ENCODE measurements at regions not wholly inside any gene's neighbourhood (a gene's known extent, or its start where the extent isn't known, plus 50 kb on each side); places are given as distances from the start of the nearest gene placed in this dataset.

DNA sequence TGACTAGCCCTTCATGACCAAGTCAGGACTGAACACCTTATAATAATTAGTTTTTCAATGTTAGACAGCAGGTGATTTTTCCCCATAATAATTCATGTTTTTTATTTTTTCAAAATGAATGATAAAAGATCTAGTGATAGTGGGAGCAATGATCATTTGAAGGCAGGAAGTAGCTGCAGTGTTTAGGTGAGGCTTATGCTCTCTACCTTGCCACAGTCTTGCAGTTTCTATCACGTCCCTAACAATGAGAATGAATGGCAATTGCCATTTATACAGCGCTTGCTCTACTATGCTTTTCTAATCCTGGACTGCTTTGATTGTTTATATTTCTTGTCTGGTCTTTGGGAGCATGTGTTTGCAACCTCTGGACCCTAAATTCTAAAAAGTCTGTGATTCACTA is 367.8 kb upstream of the RIOK2 start:
- Histone ChIP-seq H3K4me1 (ENCODE audit: control insufficient read depth, insufficient read depth, low read length) (peaks cover 8% of the 10 kb centered on the region; the same call in 1 of the 2 replicates), H4K5ac (ENCODE audit: low read depth, low read length) (no peak overlapping the region), H2BK15ac (ENCODE audit: low read depth, low read length) (no peak overlapping the region), H3K14ac (replicated peaks; ENCODE audit: low read depth, low read length) (no peak overlapping the region), H3K18ac (ENCODE audit: low read depth, low read length) (no peak overlapping the region), H3K9me3 (ENCODE audit: control insufficient read depth, insufficient read depth, low read length) (no peaks in the 10 kb centered on the region), H3K9ac (ENCODE audit: low read depth, low read length) (no peak overlapping the region), H3K27me3 (ENCODE audit: control insufficient read depth, insufficient read depth, low read length) (no peaks in the 10 kb centered on the region), H3K4me2 (ENCODE audit: low read depth, low read length) (no peak overlapping the region), H4K20me1 (ENCODE audit: insufficient read depth, low read length) (no peaks in the 10 kb centered on the region), H3K27ac (ENCODE audit: insufficient read depth, low read length) (no peak overlapping the region), H2AK5ac (ENCODE audit: low read depth, low read length) (no peak overlapping the region), H2AK9ac (replicated peaks; ENCODE audit: low read depth, low read length, poor library complexity) (no peak overlapping the region), H3K9me1 (ENCODE audit: insufficient read depth, low read length) (no peaks in the 10 kb centered on the region; the same call in 1 of the 2 replicates), H3K36me3 (ENCODE audit: control insufficient read depth, insufficient read depth, low read length) (no peaks in the 10 kb centered on the region), H3K79me1 (ENCODE audit: low read depth in 1 of 2, low read length in 2 of 2) (no peaks in the 10 kb centered on the region), H2BK20ac (ENCODE audit: low read depth, low read length) (no peak overlapping the region), H3K23ac (ENCODE audit: low read depth, low read length) (no peak overlapping the region), H4K91ac (ENCODE audit: insufficient read depth, low read depth, low read length) (no peak overlapping the region), H3K4me3 (ENCODE audit: insufficient read depth, low read depth, low read length) (no peak overlapping the region), H3K56ac (ENCODE audit: extremely low read depth, insufficient read depth, low read length) (no peak overlapping the region), H2BK5ac (ENCODE audit: low read depth, low read length, poor library complexity, severe bottlenecking) (no peak overlapping the region), H2AFZ (replicated peaks; ENCODE audit: low read length, poor library complexity) (no peak overlapping the region), H4K8ac (ENCODE audit: low read depth in 2 of 2, low read length in 2 of 2) (no peak overlapping the region), H3K4ac (ENCODE audit: low read depth, low read length) (no peak overlapping the region), H2BK120ac (ENCODE audit: low read depth, low read length) (no peak overlapping the region)
- ATAC-seq (ENCODE audit: low read depth) (no peak), DNase-seq (no peak)
- TF ChIP-seq NFE2L2 (IDR thresholded peaks at IDR 0.05; ENCODE audit: low read depth, low read length) (no peak), MAZ (IDR thresholded peaks at IDR 0.05; ENCODE audit: borderline replicate concordance, low read depth, low read length) (no peak), FOS (IDR thresholded peaks at IDR 0.05; ENCODE audit: low read depth, low read length) (no peak), CHD1 (IDR thresholded peaks at IDR 0.05; ENCODE audit: low read depth, low read length) (no peak), RCOR1 (IDR thresholded peaks at IDR 0.05; ENCODE audit: insufficient replicate concordance, low read length) (no peak), SMC3 (IDR thresholded peaks at IDR 0.05; ENCODE audit: low read depth, low read length) (no peak), BHLHE40 (IDR thresholded peaks at IDR 0.05; ENCODE audit: low read depth, low read length) (no peak), RFX5 (IDR thresholded peaks at IDR 0.05; ENCODE audit: low read depth, low read length) (no peak), CEBPB (IDR thresholded peaks at IDR 0.05; ENCODE audit: low read depth, low read length) (no peak), RAD21 (IDR thresholded peaks at IDR 0.05; ENCODE audit: low read length) (no peak), MXI1 (IDR thresholded peaks at IDR 0.05; ENCODE audit: borderline replicate concordance, low read depth, low read length) (no peak), MAFK (IDR thresholded peaks at IDR 0.05; ENCODE audit: low read depth, low read length) (no peak), POLR2A (IDR thresholded peaks at IDR 0.05; ENCODE audit: low read depth, low read length) (no peak)
- TF ChIP-seq, protein P1, sequence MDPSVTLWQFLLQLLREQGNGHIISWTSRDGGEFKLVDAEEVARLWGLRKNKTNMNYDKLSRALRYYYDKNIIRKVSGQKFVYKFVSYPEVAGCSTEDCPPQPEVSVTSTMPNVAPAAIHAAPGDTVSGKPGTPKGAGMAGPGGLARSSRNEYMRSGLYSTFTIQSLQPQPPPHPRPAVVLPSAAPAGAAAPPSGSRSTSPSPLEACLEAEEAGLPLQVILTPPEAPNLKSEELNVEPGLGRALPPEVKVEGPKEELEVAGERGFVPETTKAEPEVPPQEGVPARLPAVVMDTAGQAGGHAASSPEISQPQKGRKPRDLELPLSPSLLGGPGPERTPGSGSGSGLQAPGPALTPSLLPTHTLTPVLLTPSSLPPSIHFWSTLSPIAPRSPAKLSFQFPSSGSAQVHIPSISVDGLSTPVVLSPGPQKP (IDR thresholded peaks at IDR 0.05; ENCODE audit: borderline replicate concordance, low read depth, low read length): no peak
- TF ChIP-seq, protein P2, sequence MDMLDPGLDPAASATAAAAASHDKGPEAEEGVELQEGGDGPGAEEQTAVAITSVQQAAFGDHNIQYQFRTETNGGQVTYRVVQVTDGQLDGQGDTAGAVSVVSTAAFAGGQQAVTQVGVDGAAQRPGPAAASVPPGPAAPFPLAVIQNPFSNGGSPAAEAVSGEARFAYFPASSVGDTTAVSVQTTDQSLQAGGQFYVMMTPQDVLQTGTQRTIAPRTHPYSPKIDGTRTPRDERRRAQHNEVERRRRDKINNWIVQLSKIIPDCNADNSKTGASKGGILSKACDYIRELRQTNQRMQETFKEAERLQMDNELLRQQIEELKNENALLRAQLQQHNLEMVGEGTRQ (IDR thresholded peaks at IDR 0.05; ENCODE audit: low read depth, low read length): no peak
- TF ChIP-seq, protein P3, sequence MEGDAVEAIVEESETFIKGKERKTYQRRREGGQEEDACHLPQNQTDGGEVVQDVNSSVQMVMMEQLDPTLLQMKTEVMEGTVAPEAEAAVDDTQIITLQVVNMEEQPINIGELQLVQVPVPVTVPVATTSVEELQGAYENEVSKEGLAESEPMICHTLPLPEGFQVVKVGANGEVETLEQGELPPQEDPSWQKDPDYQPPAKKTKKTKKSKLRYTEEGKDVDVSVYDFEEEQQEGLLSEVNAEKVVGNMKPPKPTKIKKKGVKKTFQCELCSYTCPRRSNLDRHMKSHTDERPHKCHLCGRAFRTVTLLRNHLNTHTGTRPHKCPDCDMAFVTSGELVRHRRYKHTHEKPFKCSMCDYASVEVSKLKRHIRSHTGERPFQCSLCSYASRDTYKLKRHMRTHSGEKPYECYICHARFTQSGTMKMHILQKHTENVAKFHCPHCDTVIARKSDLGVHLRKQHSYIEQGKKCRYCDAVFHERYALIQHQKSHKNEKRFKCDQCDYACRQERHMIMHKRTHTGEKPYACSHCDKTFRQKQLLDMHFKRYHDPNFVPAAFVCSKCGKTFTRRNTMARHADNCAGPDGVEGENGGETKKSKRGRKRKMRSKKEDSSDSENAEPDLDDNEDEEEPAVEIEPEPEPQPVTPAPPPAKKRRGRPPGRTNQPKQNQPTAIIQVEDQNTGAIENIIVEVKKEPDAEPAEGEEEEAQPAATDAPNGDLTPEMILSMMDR (conservative IDR thresholded peaks at IDR 0.05; ENCODE audit: low read depth, low read length): no peak
- no TSS peak for BruUV-seq (replicated peaks)
- in situ Hi-C loops (cut with MboI; ENCODE audit: low sequenced_read_pairs) (no loop called here), dilution Hi-C loops (cut with HindIII; ENCODE audit: low sequenced_read_pairs, unreplicated experiment) (no loop called here), intact Hi-C loops (cut with micrococcal nuclease) (no loop called here)
- no CpG with 5 or more reads among the region's 2 CpGs for WGBS, 2 experiments (ENCODE audit: extremely low coverage in 2 of 2, insufficient read length in 1 of 2)
- CTCF ChIA-PET: no interaction called here
- POLR2A ChIA-PET (ENCODE audit: unreplicated experiment): no interaction called here
